Left lung (tissue), 4 donors: ENCODE measurements at regions not wholly inside any gene's neighbourhood (a gene's known extent, or its start where the extent isn't known, plus 50 kb on each side); places are given as distances from the start of the nearest gene placed in this dataset.

Experiments
- ATAC-seq: fragments of 200-7000 bp; cut with Tn5 transposase; one replicate; pipeline ENCODE4 v1.9.1; 2020; ENCODE audit warnings: moderate library complexity
- DNase-seq, 4 donors: peaks; one replicate each; pipeline ENCODE4 v3.0.0-alpha.2; 2013 to 2020
- H3K27ac ChIP-seq, 2 donors: fragments of 200-600 bp; sonication (generic) in 1 of 2; one replicate each; pipeline versions ENCODE4 v1.5.0 to v1.8.0; 2020 to 2021
- H3K27me3 ChIP-seq, 2 donors: fragments of 200-600 bp; sonication (generic) in 1 of 2; one replicate each; pipeline versions ENCODE4 v1.5.0 to v1.8.0; 2020 to 2021
- H3K36me3 ChIP-seq, 2 donors: fragments of 200-600 bp; sonication (generic) in 1 of 2; one replicate each; pipeline versions ENCODE4 v1.5.0 to v1.8.0; 2020 to 2021
- H3K4me1 ChIP-seq, 2 donors: fragments of 200-600 bp; one replicate each; pipeline ENCODE4 v1.8.0; 2021
- H3K4me3 ChIP-seq, 2 donors: fragments of 200-600 bp; sonication (generic) in 1 of 2; one replicate each; pipeline versions ENCODE4 v1.5.0 to v1.8.0; 2020 to 2021; ENCODE audit warnings: mild to moderate bottlenecking in 1 of 2
- H3K9me3 ChIP-seq, 2 donors: fragments of 200-600 bp; sonication (generic) in 1 of 2; one replicate each; pipeline versions ENCODE4 v1.5.0 to v1.8.0; 2020 to 2021
- intact Hi-C, 2 donors: fragments of 100-400 bp; cut with DNase I; formaldehyde crosslinking; loops; one replicate each; pipeline versions ENCODE4 v1.11.2 to v1.14.2; 2022
- TF ChIP-seq, protein P1 (sequence below), 2 donors: fragments of 200-600 bp; sonication (generic) in 1 of 2; IDR thresholded peaks; one replicate each; pipeline versions ENCODE4 v1.5.0 to v1.8.0; 2021; ENCODE audit warnings: antibody characterized with exemption in 2 of 2
- donor health status: DM: no; HTN: yes; CAD: no.
- donor health status: DM: no; HTN: no; CAD: no.

- H3K27me3 ChIP-seq = no peaks in the 10 kb centered on the region
- intact Hi-C loops = no loop called here
- ATAC-seq = no peak
- TF ChIP-seq, protein P1, sequence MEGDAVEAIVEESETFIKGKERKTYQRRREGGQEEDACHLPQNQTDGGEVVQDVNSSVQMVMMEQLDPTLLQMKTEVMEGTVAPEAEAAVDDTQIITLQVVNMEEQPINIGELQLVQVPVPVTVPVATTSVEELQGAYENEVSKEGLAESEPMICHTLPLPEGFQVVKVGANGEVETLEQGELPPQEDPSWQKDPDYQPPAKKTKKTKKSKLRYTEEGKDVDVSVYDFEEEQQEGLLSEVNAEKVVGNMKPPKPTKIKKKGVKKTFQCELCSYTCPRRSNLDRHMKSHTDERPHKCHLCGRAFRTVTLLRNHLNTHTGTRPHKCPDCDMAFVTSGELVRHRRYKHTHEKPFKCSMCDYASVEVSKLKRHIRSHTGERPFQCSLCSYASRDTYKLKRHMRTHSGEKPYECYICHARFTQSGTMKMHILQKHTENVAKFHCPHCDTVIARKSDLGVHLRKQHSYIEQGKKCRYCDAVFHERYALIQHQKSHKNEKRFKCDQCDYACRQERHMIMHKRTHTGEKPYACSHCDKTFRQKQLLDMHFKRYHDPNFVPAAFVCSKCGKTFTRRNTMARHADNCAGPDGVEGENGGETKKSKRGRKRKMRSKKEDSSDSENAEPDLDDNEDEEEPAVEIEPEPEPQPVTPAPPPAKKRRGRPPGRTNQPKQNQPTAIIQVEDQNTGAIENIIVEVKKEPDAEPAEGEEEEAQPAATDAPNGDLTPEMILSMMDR (IDR thresholded peaks at IDR 0.05) = no peak
- peaks cover 0 to 5% of the 10 kb centered on the region in 2 donors for H3K9me3 ChIP-seq
- no peak for DNase-seq
- no peaks in the 10 kb centered on the region for H3K4me1 ChIP-seq
- no peak overlapping the region for H3K27ac ChIP-seq
- H3K4me3 ChIP-seq = no peak overlapping the region
- no peaks in the 10 kb centered on the region for H3K36me3 ChIP-seq
Measured at GRCh38 chr6:149185799-149186357, 131.6 kb upstream of the TAB2 start.

DNA sequence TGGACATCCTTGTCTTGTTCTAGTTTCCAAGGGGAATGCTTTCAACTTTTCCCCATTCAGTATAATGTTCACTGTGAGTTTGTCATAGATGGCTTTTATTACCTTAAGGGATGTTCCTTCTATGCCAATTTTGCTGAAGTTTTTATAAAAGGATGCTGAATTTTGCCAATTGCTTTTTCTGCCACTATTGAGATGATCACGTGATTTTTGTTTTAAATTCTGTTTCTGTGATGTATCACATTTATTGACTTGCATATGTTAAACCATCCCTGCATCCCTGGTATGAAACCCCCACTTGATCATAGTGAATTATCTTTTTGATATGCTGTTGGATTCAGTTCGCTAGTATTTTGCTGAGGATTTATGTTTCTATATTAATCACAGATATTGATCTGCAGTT lies 130.6 kb upstream of the TAB2 start:
- Histone ChIP-seq H3K27ac (no peak overlapping the region), H3K27me3 (no peaks in the 10 kb centered on the region), H3K4me3 (no peak overlapping the region), H3K36me3 (no peaks in the 10 kb centered on the region), H3K9me3 (peaks cover 0 to 5% of the 10 kb centered on the region in 2 donors), H3K4me1 (no peaks in the 10 kb centered on the region)
- ATAC-seq (no peak), DNase-seq (no peak)
- TF ChIP-seq, protein P1 (IDR thresholded peaks at IDR 0.05) = no peak
- intact Hi-C loops = no loop called here

DNA sequence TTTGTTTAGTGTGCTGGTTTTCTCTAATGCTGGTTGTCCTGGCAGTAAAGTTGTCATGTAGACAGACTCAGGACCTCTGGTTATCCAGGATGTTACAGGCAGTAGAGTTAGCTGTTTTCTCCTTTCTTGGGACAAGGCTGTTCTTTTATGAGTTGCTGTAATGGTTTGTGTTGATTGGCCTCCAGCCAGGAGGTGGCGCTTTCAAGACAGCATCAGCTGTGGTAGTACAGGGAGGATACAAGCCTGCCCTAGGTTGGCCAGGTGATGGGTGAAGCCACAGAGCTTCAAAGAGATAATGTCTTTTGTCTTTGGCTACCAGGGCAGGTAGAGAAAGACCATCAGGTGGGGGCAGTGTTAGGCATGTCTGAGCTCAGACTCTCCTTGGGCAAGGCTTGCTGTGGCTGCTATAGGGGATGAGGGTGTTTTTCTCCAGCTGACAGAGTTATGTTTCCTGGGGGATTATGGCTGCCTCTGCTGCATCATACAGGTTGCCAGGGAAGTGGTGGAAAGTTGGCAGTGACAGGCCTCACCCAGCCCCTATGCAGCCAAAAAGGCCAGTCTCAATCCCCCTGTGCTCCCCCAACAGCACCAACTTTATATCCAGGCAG lies 127.2 kb upstream of the TAB2 start:
- Histone ChIP-seq H3K36me3 (no peaks in the 10 kb centered on the region), H3K4me1 (no peaks in the 10 kb centered on the region), H3K27ac (no peak overlapping the region), H3K4me3 (no peak overlapping the region), H3K9me3 (no peaks in the 10 kb centered on the region), H3K27me3 (no peaks in the 10 kb centered on the region)
- ATAC-seq (no peak), DNase-seq (peak in 2 of 4 donors; percentile 60 to 81)
- intact Hi-C loops = no loop called here
- TF ChIP-seq, protein P1 (IDR thresholded peaks at IDR 0.05) = peak in 1 of 2 donors; percentile 28

GRCh38 chr6:149194820-149195558 lies 122.5 kb upstream of the TAB2 start:
- no peak for DNase-seq
- TF ChIP-seq, protein P1 (IDR thresholded peaks at IDR 0.05) = no peak
- Histone ChIP-seq H3K4me3 (no peak overlapping the region), H3K27ac (no peak overlapping the region), H3K27me3 (no peaks in the 10 kb centered on the region), H3K9me3 (peaks cover 0 to 19% of the 10 kb centered on the region in 2 donors), H3K36me3 (no peaks in the 10 kb centered on the region), H3K4me1 (no peaks in the 10 kb centered on the region)
- no peak for ATAC-seq
- intact Hi-C loops = no loop called here

- Histone ChIP-seq H3K36me3 (no peaks in the 10 kb centered on the region), H3K27me3 (no peaks in the 10 kb centered on the region), H3K4me3 (no peak overlapping the region), H3K27ac (no peak overlapping the region), H3K4me1 (no peaks in the 10 kb centered on the region), H3K9me3 (peaks cover 0 to 21% of the 10 kb centered on the region in 2 donors)
- TF ChIP-seq, protein P1 (IDR thresholded peaks at IDR 0.05) = no peak
- no peak for DNase-seq
- no peak for ATAC-seq
- intact Hi-C loops = no loop called here
Measured at GRCh38 chr6:149196091-149196490, 121.4 kb upstream of the TAB2 start.
